SJSA1 (cell line): ENCODE measurements at regions not wholly inside any gene's neighbourhood (a gene's known extent, or its start where the extent isn't known, plus 50 kb on each side); places are given as distances from the start of the nearest gene placed in this dataset.
A peak's percentile ranks its signal among the peaks of the same experiment; 100 is the strongest.

Experiments used
- DNase-seq, 2 experiments: peaks; one replicate each; pipeline ENCODE4 v3.0.0-alpha.2; 2015 to 2020; ENCODE audit warnings: low spot score in 2 of 2, low read depth in 1 of 2
- H3K27ac ChIP-seq: fragments of 250-450 bp; sonication (Bioruptor Pico); 2 replicates; pipeline ENCODE4 v1.5.1; 2020; ENCODE audit warnings: mild to moderate bottlenecking, moderate library complexity
- H3K27me3 ChIP-seq: fragments of 250-450 bp; sonication (Bioruptor Pico); replicated peaks from 2 replicates; pipeline ENCODE4 v1.5.1; 2020; ENCODE audit warnings: mild to moderate bottlenecking, moderate library complexity
- H3K36me3 ChIP-seq: fragments of 250-450 bp; sonication (Bioruptor Pico); 2 replicates; pipeline ENCODE4 v1.5.1; 2020; ENCODE audit warnings: mild to moderate bottlenecking
- H3K4me1 ChIP-seq: fragments of 250-450 bp; sonication (Bioruptor Pico); replicated peaks from 2 replicates; pipeline ENCODE4 v1.6.1; 2021; ENCODE audit warnings: mild to moderate bottlenecking
- H3K4me3 ChIP-seq: fragments of 250-450 bp; sonication (Bioruptor Pico); 2 replicates; pipeline ENCODE4 v1.5.1; 2020; ENCODE audit warnings: mild to moderate bottlenecking
- H3K9me3 ChIP-seq: fragments of 250-450 bp; sonication (Bioruptor Pico); replicated peaks from 2 replicates; pipeline ENCODE4 v1.5.1; 2020; ENCODE audit warnings: mild to moderate bottlenecking

DNA sequence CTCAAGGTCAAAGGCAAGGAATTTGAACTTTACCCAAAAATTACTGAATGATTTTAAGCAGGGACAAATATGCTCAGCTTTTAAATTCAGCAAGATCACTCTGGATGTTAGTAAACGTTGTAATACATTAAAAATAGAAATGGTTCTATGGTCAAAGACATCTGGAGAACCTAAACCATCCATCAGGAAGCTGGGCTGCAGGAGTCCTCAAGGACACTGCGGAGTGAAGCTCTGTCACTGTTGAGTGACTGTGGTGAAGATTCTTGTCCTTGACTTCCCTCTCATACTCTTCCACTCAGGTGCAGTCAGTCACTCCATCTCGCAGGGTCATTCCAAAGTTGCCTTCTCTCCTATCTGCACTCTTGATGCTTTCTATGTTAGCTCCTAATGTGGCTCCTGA lies 450.7 kb downstream of the FOXO1 start:
- Histone ChIP-seq H3K27ac (no peak overlapping the region), H3K36me3 (no peaks in the 10 kb centered on the region), H3K4me3 (no peak overlapping the region), H3K4me1 (no peaks in the 10 kb centered on the region), H3K9me3 (no peaks in the 10 kb centered on the region; the same call in 1 of the 2 replicates), H3K27me3 (no peaks in the 10 kb centered on the region)
- DNase-seq = no peak

DNA sequence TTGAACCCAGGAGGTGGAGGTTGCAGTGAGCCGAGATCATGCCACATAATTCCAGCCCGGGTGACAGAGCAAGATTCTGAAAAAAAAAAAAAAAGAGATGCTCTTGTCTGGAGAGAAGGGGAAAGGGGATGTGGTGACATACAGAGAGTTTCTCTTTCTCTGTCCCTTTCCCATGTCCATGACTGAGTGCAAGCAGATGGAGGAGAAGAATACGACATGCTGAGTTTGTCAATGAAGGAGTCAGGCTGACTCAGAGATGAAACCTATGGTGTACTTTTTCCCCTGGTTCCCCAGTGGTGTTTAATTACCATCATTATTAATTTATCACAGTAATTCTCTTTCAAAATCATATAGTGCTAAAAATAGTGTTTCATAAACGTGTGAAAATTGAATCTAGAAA lies 448.8 kb downstream of the FOXO1 start:
- no peaks in the 10 kb centered on the region for H3K27me3 ChIP-seq
- DNase-seq = no peak
- no peak overlapping the region for H3K4me3 ChIP-seq
- H3K4me1 ChIP-seq = peaks cover 14% of the 10 kb centered on the region
- H3K27ac ChIP-seq = no peak overlapping the region
- no peaks in the 10 kb centered on the region for H3K36me3 ChIP-seq
- no peaks in the 10 kb centered on the region; the same call in 1 of the 2 replicates for H3K9me3 ChIP-seq

DNA sequence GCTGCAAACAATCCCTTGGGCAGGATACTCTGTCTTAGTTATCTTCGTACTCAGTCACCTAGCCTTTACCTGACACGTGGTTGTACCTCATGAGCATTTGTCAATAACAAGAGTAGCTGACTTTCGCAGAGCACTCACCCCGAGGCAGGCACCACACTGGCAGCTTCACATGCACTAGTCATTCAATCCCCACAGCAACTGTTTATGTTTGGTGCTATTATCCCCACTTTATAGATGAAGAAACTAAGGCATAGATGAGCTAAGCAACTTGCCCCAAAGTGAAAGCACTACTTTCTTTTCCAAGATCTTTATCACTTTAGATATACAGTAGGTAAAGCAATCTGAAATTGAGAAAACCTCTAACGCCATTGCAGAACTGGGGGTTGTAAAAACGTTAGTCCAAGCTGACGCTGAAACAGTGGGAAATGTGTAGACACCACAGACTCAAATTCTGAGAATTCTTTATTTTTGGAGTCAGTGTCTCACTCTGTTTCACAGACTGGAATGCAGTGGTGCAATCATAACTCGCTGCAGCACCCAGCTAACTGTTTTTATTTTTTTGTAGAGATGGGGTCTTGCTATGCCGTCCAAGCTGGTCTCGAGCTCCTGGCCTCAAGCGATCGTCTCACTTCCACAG lies 446.0 kb downstream of the FOXO1 start:
- Histone ChIP-seq H3K27ac (no peak overlapping the region), H3K9me3 (no peaks in the 10 kb centered on the region; the same call in 1 of the 2 replicates), H3K4me3 (no peak overlapping the region), H3K36me3 (no peaks in the 10 kb centered on the region), H3K4me1 (peaks cover 14% of the 10 kb centered on the region), H3K27me3 (no peaks in the 10 kb centered on the region)
- no peak for DNase-seq

DNA sequence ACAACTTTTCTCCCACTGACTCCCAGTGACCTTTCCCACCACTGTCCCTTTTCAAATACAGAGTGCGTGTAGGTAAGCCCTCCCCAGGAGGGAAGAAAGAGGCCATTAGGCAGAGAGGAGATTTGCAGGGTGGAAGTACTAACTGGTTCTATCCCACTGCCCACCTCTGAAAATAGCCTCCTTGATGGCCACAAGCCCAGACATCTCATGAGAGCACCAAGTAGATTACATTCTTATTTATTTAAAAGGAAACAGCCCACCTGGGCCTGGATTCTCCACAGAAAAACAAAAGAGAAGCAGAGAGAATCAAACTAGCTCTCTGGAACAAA lies 445.3 kb downstream of the FOXO1 start:
- no peaks in the 10 kb centered on the region for H3K27me3 ChIP-seq
- H3K27ac ChIP-seq = peak overlapping the region; percentile 37; the same call in 1 of the 2 replicates
- no peaks in the 10 kb centered on the region for H3K36me3 ChIP-seq
- H3K4me3 ChIP-seq = no peak overlapping the region
- H3K9me3 ChIP-seq = no peaks in the 10 kb centered on the region; the same call in 1 of the 2 replicates
- DNase-seq = no peak
- H3K4me1 ChIP-seq = peaks cover 14% of the 10 kb centered on the region

DNA sequence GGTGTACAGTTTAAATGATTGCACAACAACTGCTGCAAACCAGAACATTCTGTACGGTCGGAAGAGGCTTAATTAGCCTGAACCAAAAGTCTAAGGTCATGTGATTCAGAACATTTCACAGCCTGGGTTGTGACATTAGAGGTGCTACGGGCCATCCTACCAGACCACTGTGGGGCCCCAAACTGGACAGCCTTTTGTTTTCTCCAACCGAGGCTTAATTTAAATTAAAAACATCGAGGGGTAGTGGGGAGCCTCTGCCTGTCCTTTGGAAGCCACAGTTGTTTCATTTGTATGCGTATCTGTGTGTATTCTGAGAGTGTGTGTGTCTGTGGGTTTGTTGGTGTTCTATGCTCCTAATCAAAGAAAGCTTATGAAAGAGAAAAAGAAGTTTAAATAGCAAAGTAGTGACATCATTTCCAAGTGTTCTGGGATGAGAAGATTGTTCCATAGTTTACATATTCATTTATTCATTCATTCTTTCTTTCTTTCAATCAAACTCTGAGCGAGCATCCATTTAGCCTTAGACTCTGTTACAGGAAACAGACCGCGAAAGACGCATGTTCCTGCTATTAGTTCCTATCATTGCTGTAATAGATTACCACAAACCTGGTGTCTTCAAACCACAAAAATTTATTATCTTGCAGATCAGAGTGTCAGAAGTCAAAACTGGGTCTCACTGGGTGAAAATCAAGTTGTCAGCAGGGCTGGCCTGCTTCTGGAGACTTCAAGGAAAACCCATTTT lies 444.8 kb downstream of the FOXO1 start:
- H3K4me3 ChIP-seq = no peak overlapping the region
- peak overlapping the region; percentile 37 for H3K27ac ChIP-seq
- peaks cover 14% of the 10 kb centered on the region for H3K4me1 ChIP-seq
- peak in 1 of 2 experiments; percentile 55 for DNase-seq
- H3K27me3 ChIP-seq = no peaks in the 10 kb centered on the region
- no peaks in the 10 kb centered on the region for H3K36me3 ChIP-seq
- H3K9me3 ChIP-seq = no peaks in the 10 kb centered on the region; the same call in 1 of the 2 replicates

DNA sequence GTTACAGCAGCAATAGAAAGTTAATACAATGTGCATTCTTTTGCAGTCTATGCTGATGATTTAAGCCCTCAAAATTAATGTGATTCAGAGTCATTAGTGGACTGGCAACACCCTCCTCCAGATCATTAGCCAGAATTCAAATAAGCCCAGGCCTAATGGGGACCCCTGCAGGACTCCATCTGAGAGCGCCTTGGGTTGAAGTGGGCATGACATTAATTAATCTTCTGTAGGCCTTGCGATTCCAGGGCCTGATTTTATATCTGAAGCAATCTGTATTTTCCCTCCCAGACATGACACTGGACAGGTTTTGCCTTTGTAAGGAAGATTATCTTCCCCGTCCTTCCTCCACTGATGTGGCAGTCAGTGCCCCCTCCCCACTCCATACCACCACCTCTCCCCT lies 442.9 kb downstream of the FOXO1 start:
- Histone ChIP-seq H3K4me1 (peaks cover 14% of the 10 kb centered on the region), H3K36me3 (no peaks in the 10 kb centered on the region), H3K4me3 (no peak overlapping the region), H3K9me3 (no peaks in the 10 kb centered on the region; the same call in 1 of the 2 replicates), H3K27ac (no peak overlapping the region), H3K27me3 (no peaks in the 10 kb centered on the region)
- DNase-seq = no peak

DNA sequence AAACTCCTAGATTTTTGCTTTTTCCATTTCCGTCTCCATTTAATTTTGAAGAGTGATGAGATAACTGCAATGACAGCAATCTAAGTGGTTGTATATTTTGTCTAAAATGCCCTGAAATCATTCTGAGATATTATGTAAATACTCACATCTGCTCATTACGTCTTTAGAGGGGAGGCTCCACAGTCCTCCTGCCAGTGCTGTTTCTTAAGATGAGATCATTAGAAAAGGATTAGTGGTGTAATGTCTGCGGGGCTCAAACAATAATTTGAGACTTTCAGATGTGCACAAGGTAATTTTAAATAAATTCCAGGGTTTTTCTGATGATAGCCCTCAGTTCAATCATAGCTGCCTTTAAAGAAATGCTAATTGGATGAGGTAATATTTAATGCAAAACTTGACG lies 437.9 kb downstream of the FOXO1 start:
- no peak for DNase-seq
- no peak overlapping the region for H3K4me3 ChIP-seq
- no peak overlapping the region for H3K27ac ChIP-seq
- H3K27me3 ChIP-seq = no peaks in the 10 kb centered on the region
- H3K36me3 ChIP-seq = no peaks in the 10 kb centered on the region
- H3K4me1 ChIP-seq = peaks cover 8% of the 10 kb centered on the region; the same call in 1 of the 2 replicates
- H3K9me3 ChIP-seq = no peaks in the 10 kb centered on the region

DNA sequence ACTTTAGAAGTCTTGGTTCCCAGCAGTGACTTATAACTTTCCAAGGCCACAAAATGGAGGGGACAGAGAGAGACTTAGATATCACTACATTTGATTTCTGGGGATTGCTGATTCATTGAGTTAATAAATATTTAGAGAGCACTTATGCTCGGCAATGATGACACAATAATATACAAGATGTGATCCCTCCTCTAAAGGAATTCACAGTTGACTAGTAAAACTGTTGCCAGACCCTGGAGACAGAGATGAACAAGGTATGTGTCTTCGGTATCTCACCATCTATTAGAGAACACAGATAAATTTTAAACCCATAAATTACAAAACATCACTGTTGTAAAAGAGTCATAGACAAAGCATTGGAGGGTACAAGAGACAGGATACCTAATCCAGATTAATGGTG lies 437.5 kb downstream of the FOXO1 start:
- Histone ChIP-seq H3K4me1 (peaks cover 8% of the 10 kb centered on the region; the same call in 1 of the 2 replicates), H3K27me3 (no peaks in the 10 kb centered on the region), H3K27ac (no peak overlapping the region), H3K36me3 (no peaks in the 10 kb centered on the region), H3K4me3 (no peak overlapping the region), H3K9me3 (no peaks in the 10 kb centered on the region)
- DNase-seq = no peak

DNA sequence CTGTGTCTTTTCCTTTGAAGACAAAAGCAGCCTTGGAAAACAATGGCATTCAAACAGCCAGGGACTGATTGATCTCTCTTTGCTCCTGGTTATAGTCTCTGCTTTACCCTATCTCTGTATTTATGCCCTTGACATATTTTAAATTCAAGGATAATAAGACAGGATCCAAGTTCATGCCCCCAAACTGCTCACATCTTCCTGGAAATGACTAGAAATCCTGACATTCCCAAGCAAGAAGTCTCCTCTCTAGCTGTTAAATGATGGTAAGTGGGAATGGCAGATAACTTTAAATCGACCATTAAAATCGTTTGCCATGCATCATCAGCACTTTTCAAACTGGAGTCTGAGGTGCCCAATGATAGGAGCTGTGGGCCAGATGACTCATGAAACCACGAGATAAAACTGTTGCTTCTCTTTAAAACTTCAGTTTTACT lies 435.6 kb downstream of the FOXO1 start:
- Histone ChIP-seq H3K27me3 (no peaks in the 10 kb centered on the region), H3K36me3 (no peaks in the 10 kb centered on the region), H3K9me3 (no peaks in the 10 kb centered on the region), H3K4me1 (peaks cover 14% of the 10 kb centered on the region), H3K4me3 (no peak overlapping the region), H3K27ac (no peak overlapping the region)
- DNase-seq = no peak

DNA sequence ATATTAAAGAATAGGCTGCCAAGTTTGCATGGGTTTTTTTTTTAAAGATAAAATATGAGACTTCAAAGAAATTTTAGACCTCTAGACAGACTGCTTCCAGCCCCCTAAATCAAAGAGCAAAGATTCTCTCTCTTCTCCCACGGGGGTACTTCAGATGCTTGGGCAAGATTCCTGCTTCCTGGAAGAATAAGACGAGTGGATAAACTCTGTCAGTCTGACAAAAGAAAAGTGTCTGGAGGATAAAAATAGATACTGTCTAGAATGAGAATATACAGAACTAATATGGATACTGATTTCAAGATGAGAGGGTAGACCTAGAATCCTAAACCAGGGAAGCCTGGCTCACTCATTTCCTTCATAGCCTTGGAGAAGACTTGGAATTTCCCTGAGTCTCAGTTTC lies 435.1 kb downstream of the FOXO1 start:
- Histone ChIP-seq H3K27ac (no peak overlapping the region), H3K4me1 (peaks cover 14% of the 10 kb centered on the region), H3K9me3 (no peaks in the 10 kb centered on the region), H3K4me3 (no peak overlapping the region), H3K27me3 (no peaks in the 10 kb centered on the region), H3K36me3 (no peaks in the 10 kb centered on the region)
- DNase-seq = peak in 1 of 2 experiments; percentile 11

DNA sequence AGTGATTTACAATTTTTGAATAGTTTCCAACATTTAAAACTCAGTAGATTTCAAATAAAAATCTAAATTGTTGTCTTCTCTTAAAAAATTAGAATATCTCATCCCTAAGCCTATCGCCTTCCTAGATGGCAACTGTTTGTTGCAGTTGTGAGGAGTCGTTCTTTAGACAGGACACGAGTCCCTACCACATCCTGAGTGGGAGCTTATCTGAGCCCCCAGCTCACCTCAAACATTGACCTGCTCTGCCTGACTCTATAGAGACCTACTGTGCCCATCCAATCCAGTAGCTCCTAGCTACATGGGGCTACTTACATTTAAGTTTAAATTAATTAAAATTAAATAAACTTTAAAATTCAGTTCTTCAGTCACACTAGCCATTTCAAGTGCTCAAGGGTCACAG lies 434.7 kb downstream of the FOXO1 start:
- DNase-seq = no peak
- no peaks in the 10 kb centered on the region for H3K9me3 ChIP-seq
- no peaks in the 10 kb centered on the region for H3K27me3 ChIP-seq
- H3K4me3 ChIP-seq = no peak overlapping the region
- no peak overlapping the region for H3K27ac ChIP-seq
- H3K4me1 ChIP-seq = peaks cover 14% of the 10 kb centered on the region
- no peaks in the 10 kb centered on the region for H3K36me3 ChIP-seq

DNA sequence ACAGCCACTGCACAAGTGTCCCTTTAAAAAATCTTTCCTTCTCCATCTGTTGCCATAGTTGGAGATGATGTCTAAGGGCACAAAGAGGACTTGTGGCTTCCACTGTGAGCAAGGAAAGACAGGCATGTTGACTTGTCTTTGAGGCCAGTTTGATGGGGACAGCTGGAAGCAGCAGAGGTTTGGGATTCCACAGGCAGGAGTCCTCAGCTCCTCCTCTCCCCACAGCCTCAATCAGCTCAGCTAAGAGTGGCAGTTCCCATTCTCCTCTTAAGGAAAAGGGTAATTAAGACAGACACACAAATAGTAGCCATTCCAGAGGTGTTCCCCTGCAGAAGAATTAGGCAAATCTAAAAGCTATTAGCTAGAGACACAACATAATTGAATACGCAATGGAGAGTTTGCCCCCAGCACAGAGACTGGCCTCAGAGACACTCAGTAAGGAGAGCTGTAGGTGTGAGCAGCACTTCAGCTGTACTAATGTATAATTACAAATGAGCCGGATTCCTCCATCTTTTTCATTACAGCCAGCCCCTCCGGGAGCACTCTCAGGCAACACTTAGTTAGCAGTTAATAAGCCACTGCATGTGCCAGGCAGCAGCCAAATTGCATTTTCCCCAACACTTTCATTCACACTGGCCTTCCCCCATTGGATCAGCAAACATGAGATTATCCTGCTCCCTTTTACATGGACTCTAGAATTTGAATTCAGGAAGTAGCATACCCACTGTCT lies 434.0 kb downstream of the FOXO1 start:
- no peak for DNase-seq
- no peak overlapping the region for H3K27ac ChIP-seq
- no peaks in the 10 kb centered on the region for H3K27me3 ChIP-seq

DNA sequence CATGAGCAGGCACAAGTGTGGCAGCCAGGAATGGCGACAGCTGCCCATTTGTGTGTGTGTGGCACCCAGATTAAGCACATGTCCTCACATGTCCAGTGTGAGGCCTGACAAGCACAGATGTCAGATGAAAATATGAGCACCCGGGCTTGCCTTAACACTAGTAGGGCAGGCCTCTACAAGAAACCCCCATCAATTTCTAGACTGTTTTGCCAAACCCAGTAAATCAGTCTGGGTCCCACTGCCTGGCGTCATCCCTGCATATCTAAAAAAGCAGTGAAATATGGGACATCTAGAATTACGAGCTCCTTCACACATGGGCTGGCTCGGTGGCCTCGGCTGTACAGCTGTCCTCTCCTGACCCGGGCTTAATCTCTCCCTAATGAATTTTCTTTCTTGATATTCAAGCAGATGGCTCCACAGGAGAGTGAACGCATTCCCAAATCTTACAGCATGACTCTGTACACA lies 432.7 kb downstream of the FOXO1 start:
- Histone ChIP-seq H3K4me3 (no peak overlapping the region), H3K4me1 (peaks cover 14% of the 10 kb centered on the region), H3K27ac (no peak overlapping the region), H3K27me3 (no peaks in the 10 kb centered on the region), H3K9me3 (no peaks in the 10 kb centered on the region), H3K36me3 (no peaks in the 10 kb centered on the region)
- DNase-seq = no peak

More for the DNA sequence above, 434.0 kb downstream of the FOXO1 start:
- Histone ChIP-seq H3K36me3 (no peaks in the 10 kb centered on the region), H3K4me1 (peaks cover 14% of the 10 kb centered on the region), H3K4me3 (no peak overlapping the region), H3K9me3 (no peaks in the 10 kb centered on the region)
